ENCODE measurements at regions not wholly inside any gene's neighbourhood (a gene's known extent, or its start where the extent isn't known, plus 50 kb on each side); places are given as distances from the start of the nearest gene placed in this dataset.

DNA sequence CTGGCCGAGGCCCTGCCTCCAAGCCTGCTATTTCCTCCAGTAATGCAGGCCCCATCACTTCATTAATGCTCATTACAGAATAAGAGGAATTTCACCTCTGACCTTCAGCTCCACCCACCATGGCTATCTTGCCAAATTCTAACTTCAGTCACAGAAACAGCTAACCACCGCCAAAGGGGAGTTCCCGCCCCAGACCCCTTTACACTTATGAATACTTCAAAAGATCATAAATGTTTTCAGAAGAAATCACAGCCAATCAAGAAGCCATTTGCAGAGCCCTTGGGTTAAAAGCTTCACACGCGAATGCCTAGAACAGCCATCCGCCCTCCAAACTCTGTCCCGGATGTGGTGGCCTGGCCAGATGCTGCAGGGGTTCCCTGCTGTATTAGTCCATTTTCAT is 73.8 kb upstream of the TWIST2 start:
- TF ChIP-seq, protein P1, sequence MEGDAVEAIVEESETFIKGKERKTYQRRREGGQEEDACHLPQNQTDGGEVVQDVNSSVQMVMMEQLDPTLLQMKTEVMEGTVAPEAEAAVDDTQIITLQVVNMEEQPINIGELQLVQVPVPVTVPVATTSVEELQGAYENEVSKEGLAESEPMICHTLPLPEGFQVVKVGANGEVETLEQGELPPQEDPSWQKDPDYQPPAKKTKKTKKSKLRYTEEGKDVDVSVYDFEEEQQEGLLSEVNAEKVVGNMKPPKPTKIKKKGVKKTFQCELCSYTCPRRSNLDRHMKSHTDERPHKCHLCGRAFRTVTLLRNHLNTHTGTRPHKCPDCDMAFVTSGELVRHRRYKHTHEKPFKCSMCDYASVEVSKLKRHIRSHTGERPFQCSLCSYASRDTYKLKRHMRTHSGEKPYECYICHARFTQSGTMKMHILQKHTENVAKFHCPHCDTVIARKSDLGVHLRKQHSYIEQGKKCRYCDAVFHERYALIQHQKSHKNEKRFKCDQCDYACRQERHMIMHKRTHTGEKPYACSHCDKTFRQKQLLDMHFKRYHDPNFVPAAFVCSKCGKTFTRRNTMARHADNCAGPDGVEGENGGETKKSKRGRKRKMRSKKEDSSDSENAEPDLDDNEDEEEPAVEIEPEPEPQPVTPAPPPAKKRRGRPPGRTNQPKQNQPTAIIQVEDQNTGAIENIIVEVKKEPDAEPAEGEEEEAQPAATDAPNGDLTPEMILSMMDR (IDR thresholded peaks at IDR 0.05): no peak
- TF ChIP-seq POLR2A (IDR thresholded peaks at IDR 0.05; ENCODE audit: low read depth): no peak
- TF ChIP-seq EP300 (IDR thresholded peaks at IDR 0.05): no peak
- no peak for TF ChIP-seq POLR2AphosphoS5 (IDR thresholded peaks at IDR 0.05)

Measured in esophagus muscularis mucosa (tissue), 4 donors.